Choroid plexus epithelial cell (primary cell): ENCODE measurements at regions not wholly inside any gene's neighbourhood (a gene's known extent, or its start where the extent isn't known, plus 50 kb on each side); places are given as distances from the start of the nearest gene placed in this dataset.
"Not testable (repeated sequence)": the region's sequence is repeated elsewhere in the genome, so short reads cannot be mapped to it uniquely, and the experiment has no call there.

ENCODE experiments used
- DNase-seq: peaks from one replicate; pipeline ENCODE4 v3.0.0-alpha.2; 2010; ENCODE audit warnings: low read depth
- H3K4me3 ChIP-seq: 2 replicates; pipeline ENCODE4 v1.5.1; 2011; ENCODE audit warnings: low read depth, mild to moderate bottlenecking, control low read depth, low read length, moderate library complexity
- CTCF ChIP-seq: conservative IDR thresholded peaks from 2 replicates; pipeline ENCODE4 v1.5.1; 2011; ENCODE audit warnings: low read depth, mild to moderate bottlenecking, control low read depth, inconsistent platforms, low read length, moderate library complexity

GRCh38 chr12:107378609-107379008 is 285.3 kb upstream of the CRY1 start:
- TF ChIP-seq CTCF: no peak
- no peak for DNase-seq
- no peak overlapping the region for H3K4me3 ChIP-seq

GRCh38 chr12:107379142-107379851 is 285.9 kb upstream of the CRY1 start:
- H3K4me3 ChIP-seq: not testable (repeated sequence)
- peak; percentile 58 for DNase-seq

- no peak for TF ChIP-seq CTCF
- DNase-seq: peak; percentile 75
- H3K4me3 ChIP-seq: no peak overlapping the region
These were observed 286.7 kb upstream of the CRY1 start for GRCh38 chr12:107379852-107380567.

- DNase-seq: no peak
- H3K4me3 ChIP-seq: no peak overlapping the region
- no peak for TF ChIP-seq CTCF
These were observed 291.3 kb upstream of the CRY1 start for GRCh38 chr12:107384645-107385044.

- peak; percentile 19 for DNase-seq
- no peak for TF ChIP-seq CTCF
- no peak overlapping the region for H3K4me3 ChIP-seq
These were observed 292.2 kb upstream of the CRY1 start for GRCh38 chr12:107385509-107385908.

- no peak for TF ChIP-seq CTCF
These were observed 293.2 kb upstream of the CRY1 start for GRCh38 chr12:107386569-107386968.

GRCh38 chr12:107388263-107388662 is 294.9 kb upstream of the CRY1 start:
- no peak for DNase-seq
- no peak overlapping the region for H3K4me3 ChIP-seq

More at GRCh38 chr12:107386569-107386968, 293.2 kb upstream of the CRY1 start:
- H3K4me3 ChIP-seq: no peak overlapping the region
- no peak for DNase-seq

More at GRCh38 chr12:107388263-107388662, 294.9 kb upstream of the CRY1 start:
- TF ChIP-seq CTCF: no peak
